ENCODE measurements at regions not wholly inside any gene's neighbourhood (a gene's known extent, or its start where the extent isn't known, plus 50 kb on each side); places are given as distances from the start of the nearest gene placed in this dataset.

- Histone ChIP-seq H3K9ac (replicated peaks; ENCODE audit: extremely low read depth, insufficient read depth, low read length) (no peak overlapping the region), H4K20me1 (replicated peaks; ENCODE audit: control insufficient read depth, extremely low read depth, insufficient read depth, low read length) (no peaks in the 10 kb centered on the region), H3K4me3 (replicated peaks in 1 of 3; ENCODE audit: insufficient read depth in 1 of 3, low read depth in 1 of 3, low read length in 3 of 3) (no peak overlapping the region), H3K9me1 (replicated peaks; ENCODE audit: control insufficient read depth, extremely low read depth, insufficient read depth, low read length) (no peaks in the 10 kb centered on the region), H3K4me2 (ENCODE audit: insufficient read depth, low read length) (no peak overlapping the region), H3K27me3 (ENCODE audit: control insufficient read depth in 2 of 2, insufficient read depth in 2 of 2, low read length in 2 of 2) (no peaks in the 10 kb centered on the region), H3K9me3 (replicated peaks; ENCODE audit: control insufficient read depth, insufficient read depth, low read length) (no peaks in the 10 kb centered on the region), H3K36me3 (ENCODE audit: control insufficient read depth in 2 of 2, extremely low read depth in 1 of 2, insufficient read depth in 2 of 2, low read length in 2 of 2) (no peaks in the 10 kb centered on the region), H3K79me2 (ENCODE audit: control insufficient read depth, insufficient read depth, low read length) (no peaks in the 10 kb centered on the region), H3K27ac (ENCODE audit: insufficient read depth, low read depth, low read length) (no peak overlapping the region), H3K4me1 (ENCODE audit: control insufficient read depth, extremely low read depth, insufficient read depth, low read length) (no peaks in the 10 kb centered on the region), H2AFZ (ENCODE audit: low read depth, low read length) (no peak overlapping the region)
- intact Hi-C loops (cut with micrococcal nuclease), result no loop called here
- TF ChIP-seq JUN (IDR thresholded peaks at IDR 0.05; ENCODE audit: borderline replicate concordance, insufficient read depth, insufficient read length, low read depth) (no peak), MYC (IDR thresholded peaks at IDR 0.05; ENCODE audit: low read depth, low read length) (no peak), POLR2AphosphoS5 (IDR thresholded peaks at IDR 0.05; ENCODE audit: insufficient read depth, low read depth, low read length) (no peak), GATA2 (IDR thresholded peaks at IDR 0.05; ENCODE audit: insufficient read depth, insufficient read length, low read depth, low read length) (no peak), MAX (IDR thresholded peaks at IDR 0.05; ENCODE audit: insufficient read depth, insufficient read length) (no peak), FOS (IDR thresholded peaks at IDR 0.05; ENCODE audit: borderline replicate concordance, insufficient read depth, low read length) (no peak), POLR2A (IDR thresholded peaks at IDR 0.05; ENCODE audit: low read depth, low read length) (no peak), EZH2 (IDR thresholded peaks at IDR 0.05; ENCODE audit: borderline replicate concordance, low read depth, low read length, severe bottlenecking) (no peak)
- TF ChIP-seq, protein P1, sequence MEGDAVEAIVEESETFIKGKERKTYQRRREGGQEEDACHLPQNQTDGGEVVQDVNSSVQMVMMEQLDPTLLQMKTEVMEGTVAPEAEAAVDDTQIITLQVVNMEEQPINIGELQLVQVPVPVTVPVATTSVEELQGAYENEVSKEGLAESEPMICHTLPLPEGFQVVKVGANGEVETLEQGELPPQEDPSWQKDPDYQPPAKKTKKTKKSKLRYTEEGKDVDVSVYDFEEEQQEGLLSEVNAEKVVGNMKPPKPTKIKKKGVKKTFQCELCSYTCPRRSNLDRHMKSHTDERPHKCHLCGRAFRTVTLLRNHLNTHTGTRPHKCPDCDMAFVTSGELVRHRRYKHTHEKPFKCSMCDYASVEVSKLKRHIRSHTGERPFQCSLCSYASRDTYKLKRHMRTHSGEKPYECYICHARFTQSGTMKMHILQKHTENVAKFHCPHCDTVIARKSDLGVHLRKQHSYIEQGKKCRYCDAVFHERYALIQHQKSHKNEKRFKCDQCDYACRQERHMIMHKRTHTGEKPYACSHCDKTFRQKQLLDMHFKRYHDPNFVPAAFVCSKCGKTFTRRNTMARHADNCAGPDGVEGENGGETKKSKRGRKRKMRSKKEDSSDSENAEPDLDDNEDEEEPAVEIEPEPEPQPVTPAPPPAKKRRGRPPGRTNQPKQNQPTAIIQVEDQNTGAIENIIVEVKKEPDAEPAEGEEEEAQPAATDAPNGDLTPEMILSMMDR (IDR thresholded peaks at IDR 0.05; ENCODE audit: extremely low read depth in 1 of 2, insufficient read depth in 1 of 2, low read depth in 1 of 2, low read length in 2 of 2), result no peak
- ChIA-PET POLR2A (no interaction called here), CTCF (no interaction called here)
- no TSS peak for BruUV-seq (replicated peaks)
- dilution Hi-C loops (cut with MboI; ENCODE audit: extremely low pct_ligation_motif_present, low sequenced_read_pairs), result no loop called here
- DNase-seq (ENCODE audit: low read depth, low spot score), result no peak
- FAIRE-seq, result no peak
These were observed 74.7 kb upstream of the SHISAL1 start for GRCh38 chr22:44387486-44387885.

Measured in endothelial cell of umbilical vein (primary cell).